Activated B cell treated with CpG ODN at 0.5 μM for 24 hours (primary cell): ENCODE measurements at regions not wholly inside any gene's neighbourhood (a gene's known extent, or its start where the extent isn't known, plus 50 kb on each side); places are given as distances from the start of the nearest gene placed in this dataset.
"Not testable (repeated sequence)": the region's sequence is repeated elsewhere in the genome, so short reads cannot be mapped to it uniquely, and the experiment has no call there.

Experiments
- ATAC-seq: fragments of 200-7000 bp; cut with Tn5 transposase; one replicate; pipeline ENCODE4 v1.10.0; 2021; ENCODE audit warnings: low read depth, mild to moderate bottlenecking, moderate library complexity
- CTCF ChIA-PET: fragments of 350-600 bp; sonication (Branson Sonifier 250); formaldehyde crosslinking; loops from one replicate; lab custom pipeline; 2021; ENCODE audit warnings: antibody characterized with exemption; lab: Charles Lee
- POLR2A ChIA-PET: fragments of 350-600 bp; sonication (Branson Sonifier 250); formaldehyde crosslinking; loops from one replicate; lab custom pipeline; 2021; ENCODE audit warnings: antibody characterized with exemption; lab: Charles Lee
- DNase-seq: peaks from one replicate; pipeline ENCODE4 v3.0.0; 2022
- H3K27ac Mint-ChIP-seq: one replicate; pipeline ENCODE4 v1.8.0; 2020; ENCODE audit warnings: mixed read lengths
- H3K27me3 Mint-ChIP-seq: one replicate; pipeline ENCODE4 v1.8.0; 2021; ENCODE audit warnings: mixed read lengths
- H3K36me3 Mint-ChIP-seq: one replicate; pipeline ENCODE4 v1.8.0; 2021; ENCODE audit warnings: low read depth, mixed read lengths
- H3K4me1 Mint-ChIP-seq: one replicate; pipeline ENCODE4 v1.8.0; 2021; ENCODE audit warnings: mixed read lengths
- H3K4me3 Mint-ChIP-seq: one replicate; pipeline ENCODE4 v1.8.0; 2020; ENCODE audit warnings: mild to moderate bottlenecking, mixed read lengths
- H3K9me3 Mint-ChIP-seq: one replicate; pipeline ENCODE4 v1.8.0; 2020; ENCODE audit warnings: mixed read lengths
- intact Hi-C: fragments of 100-400 bp; cut with micrococcal nuclease; formaldehyde crosslinking; loops from one replicate; pipeline ENCODE4 v1.15.1; 2024
- TF ChIP-seq, protein P1 (sequence below): fragments of 200-600 bp; IDR thresholded peaks from one replicate; pipeline ENCODE4 v1.8.0; 2022; ENCODE audit warnings: antibody characterized with exemption, mild to moderate bottlenecking

DNA sequence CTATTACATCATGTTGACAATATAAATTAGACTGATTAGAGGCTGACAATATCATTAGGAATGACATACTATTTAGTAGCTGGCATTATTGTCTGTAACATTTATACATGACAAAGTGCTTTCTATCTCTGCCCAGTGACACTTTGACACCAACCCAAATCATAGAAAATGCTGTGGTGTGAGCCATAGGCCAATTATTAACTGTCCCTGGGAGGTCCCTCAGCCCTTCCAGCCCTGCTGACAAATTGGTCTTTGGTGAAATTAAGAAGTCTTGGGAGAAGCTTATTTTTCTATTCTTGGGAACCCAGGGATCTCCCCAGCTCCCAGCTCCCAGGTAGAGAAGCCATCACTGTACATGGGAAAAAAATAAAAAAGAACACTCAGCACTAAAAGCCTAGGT is 179.6 kb downstream of the AIPL1 start:
- no peaks in the 10 kb centered on the region for H3K36me3 Mint-ChIP-seq
- DNase-seq (no peak), ATAC-seq (no peak)
- H3K4me1 Mint-ChIP-seq: no peaks in the 10 kb centered on the region
- CTCF ChIA-PET: no interaction called here
- no peaks in the 10 kb centered on the region for H3K9me3 Mint-ChIP-seq
- H3K27me3 Mint-ChIP-seq: peaks cover 30% of the 10 kb centered on the region
- POLR2A ChIA-PET: no interaction called here
- intact Hi-C loops: no loop called here
- TF ChIP-seq, protein P1, sequence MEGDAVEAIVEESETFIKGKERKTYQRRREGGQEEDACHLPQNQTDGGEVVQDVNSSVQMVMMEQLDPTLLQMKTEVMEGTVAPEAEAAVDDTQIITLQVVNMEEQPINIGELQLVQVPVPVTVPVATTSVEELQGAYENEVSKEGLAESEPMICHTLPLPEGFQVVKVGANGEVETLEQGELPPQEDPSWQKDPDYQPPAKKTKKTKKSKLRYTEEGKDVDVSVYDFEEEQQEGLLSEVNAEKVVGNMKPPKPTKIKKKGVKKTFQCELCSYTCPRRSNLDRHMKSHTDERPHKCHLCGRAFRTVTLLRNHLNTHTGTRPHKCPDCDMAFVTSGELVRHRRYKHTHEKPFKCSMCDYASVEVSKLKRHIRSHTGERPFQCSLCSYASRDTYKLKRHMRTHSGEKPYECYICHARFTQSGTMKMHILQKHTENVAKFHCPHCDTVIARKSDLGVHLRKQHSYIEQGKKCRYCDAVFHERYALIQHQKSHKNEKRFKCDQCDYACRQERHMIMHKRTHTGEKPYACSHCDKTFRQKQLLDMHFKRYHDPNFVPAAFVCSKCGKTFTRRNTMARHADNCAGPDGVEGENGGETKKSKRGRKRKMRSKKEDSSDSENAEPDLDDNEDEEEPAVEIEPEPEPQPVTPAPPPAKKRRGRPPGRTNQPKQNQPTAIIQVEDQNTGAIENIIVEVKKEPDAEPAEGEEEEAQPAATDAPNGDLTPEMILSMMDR: no peak
- no peak overlapping the region for H3K27ac Mint-ChIP-seq
- H3K4me3 Mint-ChIP-seq: no peak overlapping the region

DNA sequence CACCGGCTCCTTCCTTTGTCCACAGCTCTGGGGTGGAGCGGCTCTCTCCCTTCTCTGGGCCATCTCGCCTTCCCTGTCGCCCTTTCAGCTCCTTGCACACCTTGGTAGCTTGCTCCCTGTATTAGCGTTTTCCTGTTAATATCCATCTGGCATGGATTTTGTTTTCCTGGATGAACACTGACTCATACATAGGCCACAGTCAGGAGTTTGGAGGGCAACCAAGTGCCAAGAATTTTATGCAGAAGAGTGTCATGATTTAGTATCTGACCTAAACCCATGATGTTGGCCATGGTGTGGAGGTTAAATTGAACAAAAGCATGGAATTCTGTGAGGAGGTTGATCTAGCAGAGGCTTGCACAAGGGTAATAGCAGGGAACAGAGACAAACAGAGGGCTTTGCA is 180.9 kb downstream of the AIPL1 start:
- Mint-ChIP-seq H3K4me1 (no peaks in the 10 kb centered on the region), H3K36me3 (no peaks in the 10 kb centered on the region), H3K9me3 (no peaks in the 10 kb centered on the region), H3K27ac (no peak overlapping the region), H3K27me3 (peaks cover 26% of the 10 kb centered on the region), H3K4me3 (no peak overlapping the region)
- ChIA-PET POLR2A (no interaction called here), CTCF (no interaction called here)
- no peak for ATAC-seq
- no peak for DNase-seq
- TF ChIP-seq, protein P1: no peak
- intact Hi-C loops: no loop called here

DNA sequence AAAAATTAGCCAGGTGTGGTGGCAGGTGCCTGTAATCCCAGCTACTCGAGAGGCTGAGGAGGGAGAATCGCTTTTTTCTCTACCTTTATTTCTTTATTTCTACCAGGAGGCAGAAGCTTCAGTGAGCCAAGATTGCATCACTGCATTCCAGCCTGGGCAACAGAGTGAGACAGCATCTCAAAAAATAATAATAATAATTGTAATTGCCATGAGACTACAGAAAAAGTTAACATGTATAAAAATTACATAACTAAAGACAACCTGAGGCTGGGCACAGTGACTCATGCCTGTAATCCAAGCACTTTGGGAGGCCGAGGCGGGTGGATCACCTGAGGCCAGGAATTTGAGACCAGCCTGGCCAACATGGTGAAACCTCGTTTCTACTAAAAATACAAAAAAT is 181.5 kb downstream of the WSCD1 start:
- intact Hi-C loops, H3K27ac Mint-ChIP-seq, DNase-seq, ATAC-seq, CTCF ChIA-PET, H3K36me3 Mint-ChIP-seq, H3K4me1 Mint-ChIP-seq, POLR2A ChIA-PET, H3K9me3 Mint-ChIP-seq, H3K27me3 Mint-ChIP-seq, H3K4me3 Mint-ChIP-seq: not testable (repeated sequence)

DNA sequence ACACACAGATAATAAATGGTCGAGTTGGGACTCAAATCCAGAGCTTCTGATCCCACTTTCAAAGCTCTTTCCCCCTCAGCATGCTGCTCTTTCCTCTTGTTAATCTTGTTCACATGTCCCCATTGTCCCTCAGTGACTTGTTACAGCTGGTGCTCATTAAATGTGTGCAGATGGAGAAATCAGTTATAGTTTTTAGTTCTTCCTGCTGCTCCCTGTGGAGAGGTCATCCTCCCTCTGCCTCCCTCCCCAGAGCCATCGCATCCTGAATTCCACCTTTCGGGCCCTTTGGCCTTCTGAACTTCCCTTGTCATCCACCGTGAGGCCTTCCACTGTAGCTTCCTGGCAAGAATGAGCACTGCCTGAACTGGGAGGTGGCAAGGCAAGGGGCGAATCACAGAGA is 179.6 kb downstream of the WSCD1 start:
- CTCF ChIA-PET: no interaction called here
- ATAC-seq (no peak), DNase-seq (no peak)
- intact Hi-C loops: no loop called here
- Mint-ChIP-seq H3K9me3 (no peaks in the 10 kb centered on the region), H3K27ac (no peak overlapping the region), H3K4me1 (no peaks in the 10 kb centered on the region), H3K4me3 (no peak overlapping the region), H3K36me3 (no peaks in the 10 kb centered on the region), H3K27me3 (peaks cover 5% of the 10 kb centered on the region)
- POLR2A ChIA-PET: no interaction called here
- TF ChIP-seq, protein P1: no peak

DNA sequence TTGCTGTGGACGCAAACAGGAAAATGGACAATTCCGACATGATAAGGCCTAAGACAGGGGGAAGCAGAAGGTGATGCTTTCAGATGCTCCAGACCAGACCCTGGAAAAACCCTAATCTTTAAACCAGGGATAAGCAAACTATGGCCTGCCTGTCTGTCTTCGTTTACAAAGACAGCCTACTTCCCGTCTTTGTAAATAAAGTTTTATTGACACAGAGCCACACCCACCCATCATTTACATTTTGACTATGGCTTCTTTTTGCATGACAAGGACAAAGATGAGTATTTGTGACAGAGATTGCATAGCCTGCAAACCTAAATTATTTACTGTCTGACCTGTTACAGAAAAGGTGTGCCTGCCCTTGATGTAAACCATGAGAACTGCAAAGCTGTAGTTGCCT is 177.9 kb downstream of the WSCD1 start:
- Mint-ChIP-seq H3K27me3 (peaks cover 4% of the 10 kb centered on the region), H3K9me3 (no peaks in the 10 kb centered on the region), H3K4me1 (no peaks in the 10 kb centered on the region), H3K36me3 (no peaks in the 10 kb centered on the region), H3K27ac (no peak overlapping the region), H3K4me3 (no peak overlapping the region)
- TF ChIP-seq, protein P1: no peak
- no peak for ATAC-seq
- DNase-seq: no peak
- ChIA-PET CTCF (no interaction called here), POLR2A (no interaction called here)
- intact Hi-C loops: no loop called here
